ENCODE measurements at regions not wholly inside any gene's neighbourhood (a gene's known extent, or its start where the extent isn't known, plus 50 kb on each side); places are given as distances from the start of the nearest gene placed in this dataset.
A peak's percentile ranks its signal among the peaks of the same experiment; 100 is the strongest.
"Not testable (repeated sequence)": the region's sequence is repeated elsewhere in the genome, so short reads cannot be mapped to it uniquely, and the experiment has no call there.

DNA sequence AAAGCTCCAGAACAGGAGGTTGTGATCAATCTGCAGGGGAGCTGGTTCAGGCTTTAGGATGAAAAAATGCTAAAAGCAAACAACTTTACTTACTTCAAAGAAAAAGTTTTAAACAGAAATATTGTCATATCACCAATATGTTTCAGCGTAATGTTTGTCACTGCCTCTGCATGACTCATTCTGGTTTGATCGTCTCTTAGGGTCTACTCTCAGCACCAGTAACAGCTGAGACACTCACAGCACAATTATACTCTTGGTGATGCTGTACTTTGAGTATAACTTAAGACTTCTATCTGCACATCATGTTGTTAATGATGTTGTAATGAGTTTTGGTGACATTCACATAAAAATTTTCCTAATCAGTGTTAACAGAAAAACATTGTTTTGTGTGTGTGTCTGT is 665.4 kb downstream of the EPM2A start:
- DNase-seq (ENCODE audit: low spot score), result no peak

DNA sequence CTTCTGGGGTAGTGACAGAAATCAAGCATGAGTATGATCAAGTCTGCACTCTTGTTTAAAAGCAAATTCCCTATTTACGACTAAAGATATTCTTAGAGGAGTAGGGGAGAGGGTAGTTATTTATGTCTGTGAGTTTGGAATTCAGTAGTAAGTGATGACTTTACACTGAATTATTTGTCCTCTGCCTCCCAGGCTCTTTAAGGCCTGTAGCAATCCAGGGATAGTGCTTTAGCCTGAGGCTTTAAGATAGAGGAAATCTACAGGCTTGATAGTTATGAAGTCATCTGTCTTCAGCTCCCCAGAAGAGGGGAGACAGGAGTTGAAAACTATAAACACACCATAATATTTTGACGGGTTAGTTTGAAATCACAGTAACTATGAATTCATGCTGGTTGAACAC is 664.5 kb downstream of the EPM2A start:
- DNase-seq (ENCODE audit: low spot score), result no peak

DNA sequence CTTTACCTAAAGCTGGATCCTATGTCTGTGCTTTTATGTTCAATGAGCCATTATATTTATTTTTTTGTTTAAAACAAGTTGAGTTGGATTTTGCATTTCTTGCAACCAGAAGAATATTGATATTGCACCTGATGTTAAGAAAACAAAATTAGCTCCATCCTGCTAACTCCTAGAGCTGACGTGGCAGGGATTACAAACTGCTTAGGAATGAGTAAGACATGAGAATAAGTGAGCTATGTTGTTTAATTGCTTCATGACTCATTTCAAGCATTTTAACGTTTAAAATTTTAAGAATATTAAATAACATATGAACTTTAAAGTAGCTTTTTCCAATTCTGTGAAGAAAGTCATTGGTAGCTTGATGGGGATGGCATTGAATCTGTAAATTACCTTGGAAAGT is 663.5 kb downstream of the EPM2A start:
- DNase-seq (ENCODE audit: low spot score), result no peak

DNA sequence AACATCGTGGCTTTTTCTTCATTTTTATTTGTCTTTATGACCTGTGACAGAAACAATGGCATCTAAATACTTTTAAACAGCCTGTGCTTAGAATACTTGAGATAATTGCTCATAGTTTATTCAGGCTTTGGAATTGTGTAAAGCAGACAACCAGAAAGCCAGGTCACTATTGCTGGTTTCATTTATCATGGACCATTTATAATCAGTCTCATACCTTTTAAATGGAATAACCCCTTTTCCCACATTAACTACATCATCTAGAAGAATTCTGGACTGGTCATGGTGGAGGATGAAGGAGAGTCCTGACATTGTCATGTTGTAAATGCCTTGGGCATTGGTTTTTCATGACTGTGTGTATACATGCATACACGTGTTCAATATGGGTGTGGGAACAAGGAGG is 661.5 kb downstream of the EPM2A start:
- DNase-seq (ENCODE audit: low spot score), result no peak

DNA sequence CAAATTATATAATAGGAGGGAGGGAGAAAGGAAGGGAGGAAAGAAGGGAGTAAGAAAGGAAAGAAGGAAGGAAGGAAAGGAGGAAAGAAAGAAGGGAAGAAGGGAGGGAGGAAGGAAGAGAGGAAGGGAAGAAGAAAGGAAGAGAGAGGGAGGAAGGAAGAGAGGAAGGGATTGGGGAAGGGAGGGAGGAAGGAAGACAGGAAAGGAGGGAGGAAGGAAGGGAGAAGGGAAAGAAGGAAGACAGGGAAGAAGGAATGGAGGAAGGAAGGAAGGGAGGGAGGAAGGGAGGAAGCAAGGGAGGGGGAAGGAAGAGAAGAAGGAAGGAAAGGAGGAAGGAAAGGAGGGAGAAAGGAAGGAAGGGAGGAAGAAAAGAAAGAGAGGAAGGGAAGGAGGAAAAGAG is 660.5 kb downstream of the EPM2A start:
- DNase-seq (ENCODE audit: low spot score), result no peak

DNA sequence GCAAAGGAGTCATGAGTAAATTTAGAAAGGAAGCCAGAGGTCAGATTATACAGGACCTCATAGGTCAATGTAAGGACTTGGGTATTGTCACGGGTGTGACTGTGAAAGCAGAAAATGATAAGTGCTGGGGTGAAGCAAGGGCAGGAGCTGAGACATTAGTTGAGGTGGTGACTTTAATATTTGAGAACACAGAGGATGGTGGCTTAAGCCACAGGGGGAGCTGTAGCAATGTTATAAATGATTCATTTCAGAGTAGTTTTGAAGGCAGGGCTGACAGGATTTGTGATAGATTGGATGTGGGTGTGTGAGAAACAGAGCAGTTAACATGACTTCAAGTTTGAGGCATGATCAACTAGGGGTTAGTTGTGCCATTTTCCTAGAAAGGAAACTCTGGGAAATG is 659.9 kb downstream of the EPM2A start:
- DNase-seq (ENCODE audit: low spot score), result peak; percentile 25

DNA sequence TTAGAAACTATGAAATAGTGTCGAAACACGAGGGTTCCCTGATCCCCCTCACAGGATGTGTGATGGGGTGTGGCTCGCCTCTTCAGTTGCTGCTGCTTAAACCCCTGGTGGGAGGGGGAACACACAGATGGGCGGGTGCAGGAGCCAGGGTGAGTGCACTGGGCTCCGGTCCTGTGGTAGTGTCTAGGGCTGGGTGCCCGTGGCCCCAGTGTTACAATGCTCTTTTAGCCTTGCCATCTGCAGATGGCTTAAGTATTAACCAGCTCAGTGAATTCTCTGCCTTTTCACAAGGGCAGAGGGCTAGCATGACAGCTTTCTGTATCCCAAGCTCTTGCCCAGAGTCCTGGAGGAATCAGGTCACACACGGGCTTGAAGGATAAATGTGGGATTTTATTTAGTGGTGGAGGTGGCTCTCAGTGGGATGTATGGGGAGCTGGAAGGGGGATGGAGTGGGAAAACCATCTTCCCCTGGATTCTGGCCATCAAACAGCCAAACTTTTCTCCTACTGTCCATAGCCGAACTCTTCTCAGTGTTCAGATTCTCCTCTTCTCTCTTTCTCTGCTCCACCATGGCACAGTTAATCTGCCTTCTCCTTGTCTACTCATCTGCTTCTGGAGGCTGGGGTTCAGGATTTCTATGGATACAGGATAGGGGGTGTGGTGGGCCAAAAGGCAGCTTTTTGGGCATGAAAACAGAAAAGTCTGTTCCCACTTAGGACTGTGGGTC is 659.0 kb downstream of the EPM2A start:
- no peak for DNase-seq (ENCODE audit: low spot score)

DNA sequence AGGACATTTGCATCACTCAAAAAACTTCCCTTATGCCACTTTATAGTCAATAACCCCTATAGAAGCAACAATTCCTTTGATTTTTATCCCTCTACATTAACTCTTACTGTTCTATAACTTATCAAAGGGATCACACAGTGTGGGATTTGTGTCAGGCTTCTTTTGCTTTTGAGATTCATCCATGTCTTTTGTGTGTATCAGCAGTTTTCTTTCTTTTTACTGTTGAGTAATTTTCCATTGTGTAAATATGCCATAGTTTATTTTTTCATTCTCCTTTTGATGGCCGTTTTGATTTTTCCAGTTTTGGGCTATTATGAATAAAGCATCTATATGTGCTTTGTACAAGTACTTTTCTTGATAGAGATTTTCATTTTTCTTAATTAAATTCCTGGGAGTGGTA is 657.9 kb downstream of the EPM2A start:
- no peak for DNase-seq (ENCODE audit: low spot score)

DNA sequence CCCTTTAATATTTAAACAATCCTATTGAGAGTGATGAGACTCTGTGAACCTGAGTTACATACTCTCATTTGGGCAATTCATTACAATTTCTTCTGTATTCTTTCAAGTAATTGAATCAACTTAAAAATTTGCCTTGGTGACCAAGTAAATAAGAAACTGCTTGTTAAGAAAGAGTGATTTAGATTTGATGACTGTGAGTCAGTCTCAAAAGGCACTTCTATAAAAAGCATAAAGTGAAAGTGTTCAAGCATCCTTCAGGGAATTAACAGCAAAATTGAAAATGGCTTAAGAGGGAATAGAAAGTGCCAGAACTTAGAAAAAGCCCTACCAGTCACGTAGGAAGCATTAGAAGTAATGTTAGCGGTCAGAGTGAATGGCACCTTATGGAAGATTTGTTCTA is 654.7 kb downstream of the EPM2A start:
- DNase-seq (ENCODE audit: low spot score), result no peak

DNA sequence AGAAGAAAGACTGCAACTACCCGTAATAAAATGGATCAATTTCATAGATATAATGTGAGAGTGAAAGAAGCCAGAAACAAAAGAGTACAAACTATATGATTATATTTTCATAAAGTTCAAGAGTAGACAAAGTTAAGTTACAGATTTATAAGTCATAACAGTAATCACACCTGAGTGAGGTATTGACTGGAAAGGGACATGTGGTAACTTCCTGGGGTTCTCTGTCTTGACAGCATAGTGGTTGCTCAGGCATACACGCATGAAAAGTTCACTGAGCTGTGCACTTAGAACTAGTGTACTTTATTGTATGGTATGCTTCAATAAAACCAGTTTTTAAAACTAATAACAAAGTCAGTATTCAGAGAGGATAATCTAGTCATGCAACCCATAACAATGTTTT is 653.6 kb downstream of the EPM2A start:
- DNase-seq (ENCODE audit: low spot score), result no peak

DNA sequence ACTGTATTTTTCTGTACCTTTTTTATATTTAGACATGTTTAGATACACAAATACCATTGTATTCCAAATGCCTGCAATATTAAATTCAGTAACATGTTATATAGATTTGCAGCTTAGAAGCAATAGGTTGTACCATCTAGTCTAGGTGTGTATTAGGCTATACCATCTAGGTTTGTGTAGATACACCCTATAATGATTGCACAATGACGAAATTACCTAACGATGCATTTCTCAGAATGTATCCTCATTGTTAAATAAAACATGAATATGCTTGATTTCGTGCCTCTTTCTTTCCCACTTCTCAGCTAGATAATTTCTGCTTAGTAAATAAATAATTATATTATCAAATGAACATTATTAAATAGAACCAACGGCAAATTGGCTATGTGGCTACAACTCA is 653.0 kb downstream of the EPM2A start:
- DNase-seq (ENCODE audit: low spot score), result no peak

DNA sequence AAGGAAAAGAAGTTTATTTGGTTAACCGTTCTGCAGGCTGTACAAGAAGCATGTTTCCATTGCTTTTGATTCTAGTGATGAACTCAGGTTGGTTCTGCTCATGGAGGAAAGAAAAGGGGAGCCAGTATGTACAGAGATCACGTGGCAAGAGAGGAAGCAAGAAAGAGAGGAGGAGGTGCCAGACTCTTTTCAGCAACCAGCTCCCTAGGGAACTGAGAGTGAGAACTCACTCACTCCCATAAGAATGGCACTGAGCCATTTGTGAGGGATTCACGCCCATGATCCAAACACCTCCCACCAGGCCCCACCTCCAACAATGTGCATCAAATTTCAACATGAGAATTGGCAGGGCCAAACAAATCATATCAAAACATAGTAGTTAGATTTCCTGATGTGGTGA is 649.1 kb downstream of the EPM2A start:
- no peak for DNase-seq (ENCODE audit: low spot score)

DNA sequence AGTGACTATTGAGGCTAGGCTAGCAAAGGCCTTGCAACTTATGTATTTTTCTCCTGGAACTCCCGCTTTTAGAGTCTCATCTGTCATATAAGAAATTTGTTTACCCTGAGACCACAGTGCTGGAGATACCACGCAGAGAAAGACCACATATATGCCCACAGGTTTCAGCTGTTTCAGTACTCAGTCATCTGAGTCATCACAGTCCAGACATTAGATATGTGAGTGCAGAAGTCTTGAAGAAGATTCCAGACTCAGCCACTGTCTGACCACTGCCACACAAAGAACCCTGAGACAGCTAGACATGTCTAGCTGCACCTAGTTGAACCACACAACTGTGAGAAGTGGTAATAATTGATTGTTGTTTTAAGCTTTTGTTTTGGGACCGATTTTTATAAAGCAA is 648.3 kb downstream of the EPM2A start:
- no peak for DNase-seq (ENCODE audit: low spot score)

DNA sequence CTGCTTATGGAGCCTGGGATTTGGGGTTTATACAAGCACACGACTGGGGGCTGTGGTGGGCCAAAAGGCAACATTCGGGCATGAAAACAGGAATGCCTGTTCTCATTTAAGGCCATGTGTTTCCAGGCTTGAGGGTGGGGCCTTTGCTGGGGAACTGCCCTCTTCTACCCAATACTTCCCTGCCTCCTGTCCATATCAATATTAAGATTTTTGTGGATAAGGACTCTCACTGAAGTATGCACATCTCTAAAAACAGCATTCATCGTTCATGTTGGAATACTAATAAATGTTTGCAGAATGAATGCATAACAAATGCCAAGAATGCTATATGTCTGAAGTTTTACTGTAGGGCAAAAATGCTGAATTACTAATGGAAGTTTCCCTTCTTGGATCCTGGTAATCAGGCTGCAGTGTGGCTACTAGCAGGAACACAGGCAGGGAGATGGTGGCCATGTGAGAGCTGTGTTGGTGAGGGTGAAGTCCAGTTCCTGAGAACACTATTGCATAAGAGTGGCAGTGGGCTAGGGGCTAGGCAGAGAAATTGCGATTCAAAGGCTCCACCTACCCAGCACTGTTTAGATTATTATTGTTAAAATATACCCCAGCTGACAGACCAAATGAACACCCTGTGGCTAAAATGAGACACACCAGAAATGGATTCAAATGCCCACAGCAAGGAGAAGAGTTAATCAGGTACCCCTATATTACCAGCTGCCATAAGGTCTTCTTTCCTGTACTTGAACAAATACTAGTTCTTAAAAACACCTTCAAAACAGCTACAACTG is 644.3 kb downstream of the EPM2A start:
- DNase-seq (ENCODE audit: low spot score), result peak; percentile 65

DNA sequence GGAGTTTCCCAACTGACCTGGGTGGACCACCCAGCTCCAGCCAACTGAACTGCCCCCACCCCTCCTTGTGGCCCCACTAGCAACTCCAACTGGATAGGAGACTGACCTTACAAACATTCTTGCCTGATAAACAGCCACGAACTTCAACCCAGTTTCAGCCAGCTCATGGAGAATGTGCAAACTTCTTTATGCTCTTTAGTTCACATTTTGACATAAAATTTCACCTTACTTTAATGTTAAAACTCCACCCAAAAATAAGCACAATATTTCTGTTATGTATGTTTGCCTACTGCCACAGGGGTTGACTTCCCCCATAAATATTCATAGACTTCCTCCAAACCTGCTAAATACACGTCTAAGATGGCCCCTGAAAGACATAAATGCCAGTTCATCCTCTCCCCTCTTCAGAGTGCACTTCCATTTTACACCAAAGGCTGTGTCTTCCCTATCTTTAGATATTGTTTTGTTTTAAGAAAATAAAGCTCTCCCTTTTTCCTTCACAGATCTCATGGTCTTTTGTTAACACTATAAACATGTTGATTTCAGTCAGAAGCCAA is 643.7 kb downstream of the EPM2A start:
- peak; percentile 14 for DNase-seq (ENCODE audit: low spot score)

DNA sequence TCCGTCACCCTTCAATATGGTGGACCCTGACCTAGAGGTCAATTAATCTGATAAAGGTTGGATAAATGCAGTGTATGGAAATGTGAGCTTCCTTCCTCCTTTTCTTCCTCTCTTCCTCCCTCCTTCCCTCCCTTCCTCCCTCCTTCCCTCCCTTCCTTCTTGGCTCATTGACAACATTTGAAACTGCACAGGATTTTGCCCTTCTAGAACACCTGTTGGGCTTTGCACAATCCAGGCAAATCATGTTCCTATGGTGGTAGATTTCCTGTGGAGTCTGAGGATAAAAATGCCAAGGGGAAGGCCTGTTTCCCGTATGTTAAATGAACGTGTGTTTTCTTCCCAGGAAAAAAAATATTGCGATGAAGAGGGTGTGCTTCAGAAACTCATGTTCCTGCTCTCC is 642.8 kb downstream of the EPM2A start:
- no peak for DNase-seq (ENCODE audit: low spot score)

DNA sequence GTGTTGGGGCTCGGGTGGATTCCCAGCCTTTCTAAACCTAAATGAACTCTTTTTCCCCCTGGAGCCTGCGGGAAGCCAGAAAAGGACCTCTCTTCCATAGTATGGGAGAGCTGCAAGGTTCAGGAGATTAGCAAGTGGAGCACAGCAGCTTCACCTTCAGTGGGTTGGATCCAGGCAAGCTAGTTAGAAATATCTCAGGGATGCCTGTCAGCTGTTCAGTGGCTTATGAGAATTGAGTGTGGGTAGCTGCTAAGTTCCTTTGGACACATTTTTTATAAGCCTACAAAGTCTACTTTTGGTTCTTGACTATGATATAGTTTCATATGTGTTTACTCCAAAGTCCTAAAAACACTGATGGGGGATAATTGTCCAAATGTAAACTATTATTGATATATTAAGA is 642.1 kb downstream of the EPM2A start:
- no peak for DNase-seq (ENCODE audit: low spot score)

DNA sequence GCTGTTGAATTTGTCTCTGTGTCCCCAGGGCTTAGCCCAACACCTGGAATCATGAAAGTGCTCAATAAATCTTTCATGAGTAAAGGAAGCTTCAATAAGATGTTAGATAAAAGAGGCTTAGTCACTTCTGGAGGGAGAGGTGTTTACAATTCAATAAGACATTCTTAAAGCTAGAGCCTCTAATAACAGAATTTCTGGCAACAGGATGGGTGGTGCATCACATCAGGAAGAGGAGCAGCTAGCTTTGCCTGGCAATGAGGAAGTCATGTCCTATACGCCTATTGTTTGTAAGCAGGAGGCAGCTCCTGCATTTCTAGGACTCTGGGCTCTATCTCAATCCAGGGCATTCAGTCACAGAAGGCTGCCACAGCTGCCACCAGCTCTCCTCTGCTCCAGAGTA is 638.5 kb downstream of the EPM2A start:
- DNase-seq (ENCODE audit: low spot score), result no peak

DNA sequence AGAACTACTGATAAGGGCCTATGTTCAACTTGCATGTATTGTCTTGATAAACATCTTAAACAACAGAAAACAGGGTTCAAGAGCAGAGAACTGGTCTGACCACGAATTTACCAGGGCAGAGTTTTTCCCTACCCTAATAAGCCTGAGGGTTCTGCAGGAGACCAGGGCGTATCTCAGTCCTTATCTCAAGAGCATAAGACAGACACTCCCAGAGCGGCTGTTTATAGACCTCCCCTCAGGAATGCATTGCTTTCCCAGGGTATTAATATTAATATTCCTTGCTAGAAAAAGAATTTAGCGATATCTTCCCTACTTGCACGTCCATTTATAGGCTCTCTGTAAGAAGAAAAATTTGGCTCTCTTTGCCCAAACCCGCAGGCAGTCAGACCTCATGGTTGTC is 637.2 kb downstream of the EPM2A start:
- DNase-seq (ENCODE audit: low spot score), result not testable (repeated sequence)

DNA sequence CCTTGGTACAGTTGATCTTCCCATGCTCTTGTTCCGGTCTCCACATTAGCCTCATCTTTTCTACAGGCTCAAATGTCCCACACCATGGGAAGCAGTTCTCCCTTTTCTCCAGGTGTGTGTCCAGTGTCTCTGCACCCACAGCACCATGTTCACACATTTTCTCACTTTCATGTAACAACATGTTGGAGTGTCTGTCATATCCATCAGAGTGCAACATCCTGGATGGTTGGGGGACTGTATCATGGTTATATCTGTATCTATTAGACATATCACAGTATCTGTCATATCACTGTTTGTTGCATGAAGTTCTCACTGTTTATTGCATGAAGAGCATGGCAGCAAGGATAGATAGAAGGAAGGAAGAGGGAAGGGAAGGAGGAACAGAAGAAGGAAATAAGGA is 635.6 kb downstream of the EPM2A start:
- DNase-seq (ENCODE audit: low spot score), result no peak

DNA sequence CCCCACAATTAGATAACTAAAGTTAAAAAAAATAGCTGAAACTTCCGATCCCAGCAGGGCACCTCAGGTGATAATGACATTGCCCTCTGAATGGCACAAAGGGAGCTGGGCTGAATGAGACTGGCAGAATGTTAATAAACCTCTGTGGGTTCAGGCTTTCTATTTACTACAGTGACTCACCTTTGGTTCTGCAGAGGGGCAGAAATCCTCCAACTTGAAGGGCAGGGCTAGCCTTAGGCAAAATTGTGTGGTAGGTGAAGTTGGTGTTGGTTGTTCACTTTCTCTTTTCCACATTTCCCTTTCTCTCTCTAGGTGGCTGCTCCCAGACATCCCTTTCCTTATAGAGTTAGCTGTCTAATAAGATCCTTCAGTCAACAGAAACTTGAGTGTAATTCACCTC is 625.2 kb downstream of the EPM2A start:
- no peak for DNase-seq (ENCODE audit: low spot score)

DNA sequence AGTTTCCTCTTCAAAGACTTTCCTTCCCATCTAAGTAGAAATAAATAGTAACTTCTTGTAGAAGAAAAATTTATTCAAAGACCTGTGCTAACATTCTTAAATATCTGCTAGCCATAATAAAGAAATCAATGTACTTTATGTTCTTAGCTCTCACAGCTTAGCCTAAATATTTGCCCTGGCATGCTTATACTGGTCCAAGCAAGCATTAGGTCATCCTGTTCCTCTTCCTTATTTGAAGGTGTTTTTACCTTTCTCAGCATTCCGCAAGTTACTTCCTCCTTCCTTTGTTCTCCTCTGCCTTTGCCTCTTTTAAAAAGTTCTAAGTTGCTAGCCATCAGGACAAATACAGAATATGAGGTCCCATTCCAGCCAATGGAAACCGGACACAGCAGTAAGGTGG is 623.9 kb downstream of the EPM2A start:
- not testable (repeated sequence) for DNase-seq (ENCODE audit: low spot score)

DNA sequence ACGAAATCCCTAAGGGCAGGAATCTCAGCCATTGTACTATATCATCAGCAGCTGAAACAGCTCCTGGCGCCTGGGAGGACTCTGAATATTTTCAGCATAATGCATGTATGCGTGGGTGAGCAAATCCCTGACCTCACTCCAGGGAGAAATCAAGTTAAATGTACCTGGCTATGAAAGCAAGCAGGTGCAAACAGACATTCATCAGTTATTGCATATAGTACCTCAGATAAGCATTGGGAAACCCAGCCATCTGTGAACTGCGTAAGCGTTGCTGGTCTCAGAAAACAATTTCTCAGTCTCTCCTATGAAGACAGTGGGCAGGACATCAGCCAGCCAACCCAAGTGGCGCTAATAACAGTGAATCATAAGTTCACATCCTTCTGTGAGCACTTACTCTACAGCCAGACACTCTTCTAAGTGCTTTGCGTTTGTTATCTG is 622.6 kb downstream of the EPM2A start:
- DNase-seq (ENCODE audit: low spot score), result no peak

DNA sequence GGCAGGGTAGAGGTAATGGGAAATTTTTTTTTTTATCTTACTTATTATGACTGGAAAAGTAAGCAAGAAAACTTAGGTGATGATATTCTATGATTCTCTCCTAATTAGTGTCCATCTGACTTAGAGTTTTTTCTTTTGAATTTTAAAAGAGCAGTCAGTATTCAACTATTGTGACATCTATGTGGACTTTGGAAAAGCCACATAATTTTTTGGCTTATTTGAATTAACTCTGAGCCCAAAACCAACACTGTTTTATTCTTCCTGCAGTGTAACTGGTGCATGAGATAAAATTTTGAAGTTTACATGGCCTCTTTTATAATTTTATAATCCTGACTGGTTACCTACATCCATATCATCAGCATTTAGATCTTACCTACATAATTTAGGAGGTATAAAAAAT is 619.7 kb downstream of the EPM2A start:
- DNase-seq (ENCODE audit: low spot score), result no peak

Measured in HuH-7 (cell line).